Brain microvascular endothelial cell (primary cell): ENCODE measurements at regions not wholly inside any gene's neighbourhood (a gene's known extent, or its start where the extent isn't known, plus 50 kb on each side); places are given as distances from the start of the nearest gene placed in this dataset.

ENCODE experiments used
- DNase-seq: peaks from one replicate; pipeline ENCODE4 v3.0.0-alpha.2; 2020
- H3K27ac ChIP-seq: fragments of 250-450 bp; sonication (Bioruptor Pico); 2 replicates; pipeline ENCODE4 v1.5.1; 2020; ENCODE audit warnings: mild to moderate bottlenecking, moderate library complexity
- H3K27me3 ChIP-seq: fragments of 250-450 bp; sonication (Bioruptor Pico); replicated peaks from 2 replicates; pipeline ENCODE4 v1.5.1; 2020; ENCODE audit warnings: mild to moderate bottlenecking
- H3K36me3 ChIP-seq: fragments of 250-450 bp; sonication (Bioruptor Pico); replicated peaks from 2 replicates; pipeline ENCODE4 v1.5.1; 2020; ENCODE audit warnings: mild to moderate bottlenecking
- H3K4me3 ChIP-seq: 2 replicates; pipeline ENCODE4 v1.5.1; 2011; ENCODE audit warnings: low read depth, mild to moderate bottlenecking, control low read depth, low read length, moderate library complexity
- in situ Hi-C: cut with HindIII; loops from 2 replicates; pipeline ENCODE4 v1.10.0; 2017; ENCODE audit warnings: low sequenced_read_pairs, low pct_ligation_motif_present
- TF ChIP-seq, protein P1 (sequence below): IDR thresholded peaks from 2 replicates; pipeline ENCODE4 v1.5.1; 2011; ENCODE audit warnings: low read depth, mild to moderate bottlenecking, moderate library complexity, low read length, control low read depth, inconsistent platforms; ENCODE audit errors: missing control alignments

- no peak overlapping the region for H3K4me3 ChIP-seq
- no peaks in the 10 kb centered on the region for H3K36me3 ChIP-seq
- TF ChIP-seq, protein P1, sequence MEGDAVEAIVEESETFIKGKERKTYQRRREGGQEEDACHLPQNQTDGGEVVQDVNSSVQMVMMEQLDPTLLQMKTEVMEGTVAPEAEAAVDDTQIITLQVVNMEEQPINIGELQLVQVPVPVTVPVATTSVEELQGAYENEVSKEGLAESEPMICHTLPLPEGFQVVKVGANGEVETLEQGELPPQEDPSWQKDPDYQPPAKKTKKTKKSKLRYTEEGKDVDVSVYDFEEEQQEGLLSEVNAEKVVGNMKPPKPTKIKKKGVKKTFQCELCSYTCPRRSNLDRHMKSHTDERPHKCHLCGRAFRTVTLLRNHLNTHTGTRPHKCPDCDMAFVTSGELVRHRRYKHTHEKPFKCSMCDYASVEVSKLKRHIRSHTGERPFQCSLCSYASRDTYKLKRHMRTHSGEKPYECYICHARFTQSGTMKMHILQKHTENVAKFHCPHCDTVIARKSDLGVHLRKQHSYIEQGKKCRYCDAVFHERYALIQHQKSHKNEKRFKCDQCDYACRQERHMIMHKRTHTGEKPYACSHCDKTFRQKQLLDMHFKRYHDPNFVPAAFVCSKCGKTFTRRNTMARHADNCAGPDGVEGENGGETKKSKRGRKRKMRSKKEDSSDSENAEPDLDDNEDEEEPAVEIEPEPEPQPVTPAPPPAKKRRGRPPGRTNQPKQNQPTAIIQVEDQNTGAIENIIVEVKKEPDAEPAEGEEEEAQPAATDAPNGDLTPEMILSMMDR, result no peak
- H3K27ac ChIP-seq, result no peak overlapping the region
- no peaks in the 10 kb centered on the region for H3K27me3 ChIP-seq
- in situ Hi-C loops, result no loop called here
- no peak for DNase-seq
Measured at GRCh38 chr11:128359515-128359914, 227.8 kb downstream of the ETS1 start.

GRCh38 chr11:128357073-128357472, 230.3 kb downstream of the ETS1 start:
- no peak for DNase-seq
- no peaks in the 10 kb centered on the region for H3K36me3 ChIP-seq
- no peak overlapping the region for H3K4me3 ChIP-seq
- no peaks in the 10 kb centered on the region for H3K27me3 ChIP-seq
- H3K27ac ChIP-seq, result no peak overlapping the region
- in situ Hi-C loops, result no loop called here
- TF ChIP-seq, protein P1, result no peak

DNA sequence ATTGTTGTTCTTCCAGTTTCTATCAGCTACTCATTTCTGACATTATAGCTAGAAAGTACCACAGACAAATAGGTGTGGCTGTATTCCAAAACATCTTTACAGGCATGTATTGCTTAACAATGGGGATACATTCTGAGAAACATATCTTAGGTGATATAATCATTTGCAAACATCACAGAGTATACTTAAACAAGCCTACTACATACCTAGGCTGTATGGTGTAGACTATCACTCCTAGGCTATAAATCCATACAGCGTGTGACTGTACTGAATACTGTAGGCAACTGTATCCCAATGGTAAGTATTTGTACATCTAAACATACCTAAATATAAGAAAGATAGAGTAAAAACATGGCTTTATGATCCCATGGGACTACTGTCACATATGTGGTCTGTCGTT, 231.8 kb downstream of the ETS1 start:
- TF ChIP-seq, protein P1, result no peak
- in situ Hi-C loops, result no loop called here
- H3K27me3 ChIP-seq, result no peaks in the 10 kb centered on the region
- H3K36me3 ChIP-seq, result no peaks in the 10 kb centered on the region
- H3K4me3 ChIP-seq, result no peak overlapping the region
- no peak overlapping the region for H3K27ac ChIP-seq
- DNase-seq, result no peak

- TF ChIP-seq, protein P1, result no peak
- DNase-seq, result no peak
- Histone ChIP-seq H3K36me3 (no peaks in the 10 kb centered on the region), H3K27ac (no peak overlapping the region), H3K27me3 (no peaks in the 10 kb centered on the region), H3K4me3 (no peak overlapping the region)
- in situ Hi-C loops, result no loop called here
Measured at GRCh38 chr11:128354476-128354875, 232.9 kb downstream of the ETS1 start.

DNA sequence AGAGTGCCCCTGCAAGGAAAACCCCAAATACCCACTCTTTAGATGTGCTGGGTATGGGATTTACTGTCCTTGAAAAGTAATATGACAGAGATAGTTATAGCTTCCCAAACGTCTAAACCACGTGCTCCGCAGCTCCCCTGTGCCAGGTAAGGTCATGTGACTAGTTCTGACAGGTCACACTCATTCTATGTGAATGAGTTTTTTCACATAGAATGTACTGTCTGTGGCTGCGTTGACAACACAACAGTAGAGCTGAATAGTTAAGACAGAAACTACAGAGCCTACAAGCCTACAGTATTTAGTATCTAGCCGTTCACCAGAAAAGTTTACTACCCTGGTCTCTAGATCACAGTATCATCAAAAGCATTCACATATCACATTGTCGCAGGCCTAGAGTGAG, 236.2 kb downstream of the ETS1 start:
- H3K27ac ChIP-seq, result no peak overlapping the region
- TF ChIP-seq, protein P1, result no peak
- no peak for DNase-seq
- in situ Hi-C loops, result no loop called here
- no peak overlapping the region for H3K4me3 ChIP-seq
- no peaks in the 10 kb centered on the region for H3K36me3 ChIP-seq
- no peaks in the 10 kb centered on the region for H3K27me3 ChIP-seq

- Histone ChIP-seq H3K27ac (no peak overlapping the region), H3K36me3 (no peaks in the 10 kb centered on the region), H3K27me3 (no peaks in the 10 kb centered on the region), H3K4me3 (no peak overlapping the region)
- TF ChIP-seq, protein P1, result no peak
- no peak for DNase-seq
- in situ Hi-C loops, result no loop called here
Measured at GRCh38 chr11:128349650-128350299, 237.6 kb downstream of the ETS1 start.
